Left cardiac atrium (tissue), 4 donors: ENCODE measurements at regions not wholly inside any gene's neighbourhood (a gene's known extent, or its start where the extent isn't known, plus 50 kb on each side); places are given as distances from the start of the nearest gene placed in this dataset.

Source experiments
- ATAC-seq, 2 donors: fragments of 200-7000 bp; cut with Tn5 transposase; one replicate each; pipeline ENCODE4 v1.9.1; 2020; ENCODE audit warnings: mild to moderate bottlenecking in 2 of 2, moderate library complexity in 2 of 2
- DNase-seq: peaks from one replicate; pipeline ENCODE4 v3.0.0-alpha.2; 2020
- intact Hi-C, 2 donors: fragments of 100-400 bp; cut with DNase I; formaldehyde crosslinking; loops; one replicate each; pipeline versions ENCODE4 v1.14.1 to v1.15.1; 2022 to 2023
- donor health status: DM: no; HTN: yes; CAD: no.
- donor health status: DM: no; HTN: yes; CAD: no; lungs with severe emphysema.
- donor health status: DM: yes; HTN: yes; CAD: no.
- donor health status: Dilated cardiomyopathy.

GRCh38 chr5:3542769-3543168 lies 52.9 kb upstream of the IRX1 start:
- intact Hi-C loops, result no loop called here
- no peak for DNase-seq
- no peak for ATAC-seq

DNA sequence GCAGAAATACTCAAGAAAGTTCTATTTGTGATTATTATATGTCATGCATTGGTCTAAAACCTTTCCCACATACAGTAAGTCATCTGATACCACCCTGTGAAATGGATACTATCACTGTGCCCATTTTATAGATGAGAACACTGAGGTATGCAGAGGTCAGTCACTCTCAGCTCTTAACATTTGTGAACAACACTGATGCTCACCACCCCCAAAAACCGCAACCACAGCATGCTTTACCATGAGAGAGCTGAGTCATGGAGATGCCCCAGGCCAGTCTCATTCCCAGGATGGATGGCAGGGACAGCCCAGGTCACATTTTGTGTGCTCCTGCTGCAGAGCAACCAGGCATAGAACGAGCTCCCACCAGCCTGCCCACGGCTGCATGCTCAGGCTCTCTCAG lies 53.5 kb upstream of the IRX1 start:
- intact Hi-C loops, result no loop called here
- DNase-seq, result no peak
- no peak for ATAC-seq

DNA sequence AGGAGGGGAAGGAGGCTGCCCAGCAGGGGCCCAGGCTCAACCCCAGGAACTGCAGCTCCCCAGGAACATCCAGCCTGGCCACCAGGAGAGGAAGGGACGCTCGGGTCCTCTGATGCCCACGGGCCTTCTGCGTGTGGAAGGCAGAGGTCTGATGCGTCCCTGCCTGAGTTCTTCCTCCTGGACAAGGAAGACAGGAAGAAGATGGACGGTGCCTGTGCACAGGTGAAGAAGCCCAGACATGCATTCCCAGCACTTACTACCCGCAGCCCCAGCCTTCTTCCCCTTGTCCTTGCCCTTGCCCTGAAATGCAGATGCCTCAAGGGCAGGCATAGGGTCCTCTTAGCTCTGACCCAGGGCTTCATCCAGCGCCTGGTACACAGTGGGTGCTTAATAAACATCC lies 56.7 kb upstream of the IRX1 start:
- no peak for ATAC-seq
- intact Hi-C loops, result no loop called here
- DNase-seq, result no peak

- intact Hi-C loops, result no loop called here
These were observed 57.7 kb upstream of the IRX1 start for GRCh38 chr5:3537942-3538341.

DNA sequence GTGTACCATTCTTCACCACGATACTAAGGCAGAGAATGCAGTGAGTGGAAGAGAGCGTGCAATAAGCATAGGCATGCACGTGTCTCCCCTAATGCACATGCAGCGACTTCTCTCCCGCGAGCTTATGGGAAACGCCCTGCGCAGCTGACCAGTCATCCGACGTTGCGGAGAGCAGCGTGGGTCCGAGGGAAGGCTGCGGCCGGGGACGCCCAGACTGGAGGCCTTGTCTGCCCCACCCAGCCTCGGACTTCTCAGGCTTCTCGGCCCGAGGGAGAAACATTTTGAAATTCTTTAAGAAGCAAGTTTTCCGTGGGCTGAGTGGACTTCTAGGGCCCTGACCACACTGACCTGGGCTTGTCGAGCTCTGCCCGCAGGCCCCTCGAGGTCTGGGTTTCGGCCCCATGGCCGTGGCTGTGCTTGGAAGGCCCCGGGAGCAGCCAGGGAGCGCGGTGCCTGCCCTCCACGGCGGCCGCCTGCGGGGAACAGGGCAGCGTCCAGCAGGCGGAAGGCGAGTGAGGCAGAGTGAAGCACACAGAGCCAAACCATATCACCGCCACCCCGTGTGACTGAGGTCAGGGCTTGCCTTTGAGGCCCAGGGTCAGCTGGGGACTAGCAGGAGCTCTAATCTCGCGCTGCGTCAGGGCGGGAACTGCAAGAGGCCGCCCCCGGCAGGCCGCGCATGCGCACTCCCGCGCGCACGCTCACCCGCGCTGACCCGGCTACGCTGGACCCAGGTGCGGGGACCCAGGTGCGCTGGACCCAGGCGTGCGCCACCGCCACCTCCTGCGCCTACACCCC lies 60.0 kb upstream of the IRX1 start:
- ATAC-seq, result no peak

More at GRCh38 chr5:3537942-3538341, 57.7 kb upstream of the IRX1 start:
- ATAC-seq (no peak), DNase-seq (no peak)

DNA sequence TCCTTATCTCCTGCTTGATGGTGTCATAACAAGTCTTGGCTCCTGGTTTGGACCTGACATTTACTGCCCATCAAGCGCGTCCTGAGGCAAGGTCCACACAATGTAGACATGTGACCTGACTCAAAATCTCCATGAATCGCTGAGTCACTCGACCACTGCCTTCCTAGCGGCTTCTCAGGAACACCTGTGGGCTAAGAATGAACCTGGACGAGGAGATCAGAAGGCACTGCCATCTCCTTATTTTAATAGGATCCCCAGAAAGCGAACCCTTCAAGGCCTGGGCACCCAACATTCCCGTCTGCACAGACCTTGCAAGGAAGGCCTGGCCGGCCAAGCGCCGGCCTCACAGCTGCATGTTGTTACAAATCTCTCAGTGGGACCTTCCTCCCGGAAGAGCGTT lies 60.6 kb upstream of the IRX1 start:
- intact Hi-C loops, result no loop called here
- DNase-seq (no peak), ATAC-seq (no peak)

More for the DNA sequence above, 60.0 kb upstream of the IRX1 start:
- DNase-seq, result no peak
- intact Hi-C loops, result no loop called here

GRCh38 chr5:3531320-3531986 lies 64.2 kb upstream of the IRX1 start:
- ATAC-seq (no peak), DNase-seq (no peak)
- intact Hi-C loops, result no loop called here

DNA sequence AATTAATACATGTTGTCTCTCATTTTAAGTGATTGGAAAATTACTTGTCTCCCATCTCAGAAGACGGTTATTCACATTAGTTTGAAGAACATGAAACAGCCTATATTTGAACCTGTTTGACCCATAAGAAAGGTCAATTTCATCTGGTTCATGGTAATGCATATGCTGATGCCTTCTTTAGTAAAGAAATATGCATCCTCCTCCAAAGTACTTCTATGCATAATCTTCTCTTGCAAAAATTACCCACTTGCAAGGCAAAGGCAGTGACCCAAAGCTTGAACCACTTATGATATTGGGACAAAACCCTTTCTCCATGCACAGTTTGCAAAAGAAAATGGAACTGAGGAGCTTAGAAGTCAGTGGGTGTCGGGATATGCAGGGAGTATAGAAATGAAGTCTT lies 65.4 kb upstream of the IRX1 start:
- DNase-seq, result no peak
- intact Hi-C loops, result no loop called here
- ATAC-seq, result no peak

DNA sequence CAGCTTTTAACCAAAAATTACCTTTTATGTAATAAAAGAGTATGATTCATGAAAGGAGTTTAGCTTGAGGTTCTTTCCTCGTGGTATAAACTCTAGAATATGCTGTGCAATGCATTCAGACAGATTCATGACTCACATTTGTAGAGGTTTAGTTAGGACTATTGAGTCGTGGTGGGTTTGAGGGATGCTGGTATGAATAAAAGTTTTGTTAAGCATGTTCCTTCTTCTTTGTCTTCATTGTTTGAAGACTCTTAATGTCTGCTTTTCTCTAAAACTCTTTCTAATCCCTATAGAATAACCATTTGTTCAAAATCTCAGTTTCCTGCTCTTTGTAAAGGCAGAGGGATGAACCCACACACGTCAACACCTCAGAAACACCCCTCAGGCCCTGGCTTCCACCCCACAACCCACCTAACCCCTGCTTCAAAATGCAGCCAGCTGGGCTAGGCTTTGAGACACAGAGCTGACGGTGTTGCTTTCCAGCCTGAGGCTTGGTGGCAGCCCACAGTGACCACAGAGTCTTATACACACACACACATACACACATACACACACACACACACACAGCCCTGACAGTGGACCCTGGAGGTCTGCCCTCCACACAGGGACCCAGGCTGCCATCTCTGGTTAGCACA lies 69.0 kb upstream of the IRX1 start:
- ATAC-seq (no peak), DNase-seq (no peak)
- intact Hi-C loops, result no loop called here

GRCh38 chr5:3522491-3522890 lies 73.1 kb upstream of the IRX1 start:
- DNase-seq (no peak), ATAC-seq (no peak)
- intact Hi-C loops, result no loop called here

GRCh38 chr5:3518576-3518975 lies 77.1 kb upstream of the IRX1 start:
- no peak for DNase-seq
- intact Hi-C loops, result no loop called here
- no peak for ATAC-seq

- intact Hi-C loops, result no loop called here
- ATAC-seq (no peak), DNase-seq (no peak)
These were observed 77.6 kb upstream of the IRX1 start for GRCh38 chr5:3518051-3518450.

GRCh38 chr5:3517348-3517747 lies 78.3 kb upstream of the IRX1 start:
- no peak for ATAC-seq
- no peak for DNase-seq
- intact Hi-C loops, result no loop called here

DNA sequence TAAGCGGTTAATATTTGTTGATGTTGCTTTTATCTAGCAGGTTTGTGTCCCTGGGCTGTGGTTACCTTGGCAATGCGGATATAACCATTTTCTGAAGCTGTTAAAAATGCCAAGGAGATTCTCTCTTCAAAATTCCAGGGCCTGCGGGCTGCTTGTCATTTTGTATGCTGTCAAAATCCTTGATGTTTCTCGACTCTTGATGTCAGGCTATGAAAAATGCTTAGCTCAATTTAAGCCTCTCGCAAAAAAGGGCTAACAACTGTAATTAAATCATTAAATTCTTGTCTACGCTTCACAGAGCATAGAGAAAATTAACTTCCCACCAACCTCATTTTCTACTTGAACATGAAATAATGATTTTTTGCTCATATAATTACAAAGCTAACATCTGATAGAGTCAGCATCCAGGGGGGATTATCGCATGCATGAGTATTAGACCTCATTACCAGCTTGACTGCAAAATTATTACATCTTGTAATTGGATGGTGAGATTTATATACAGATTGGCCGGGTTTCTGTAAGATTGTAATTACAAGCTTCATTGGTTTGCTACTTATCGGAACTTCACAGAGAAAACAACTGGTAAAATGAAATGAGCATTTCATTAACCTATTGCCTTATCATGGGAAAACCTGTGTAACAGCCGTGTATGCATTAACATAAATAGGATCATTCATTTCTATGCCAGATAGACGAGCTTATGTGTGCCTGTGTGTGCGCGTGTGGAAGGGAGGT lies 83.1 kb upstream of the IRX1 start:
- intact Hi-C loops, result no loop called here
- DNase-seq (no peak), ATAC-seq (no peak)

DNA sequence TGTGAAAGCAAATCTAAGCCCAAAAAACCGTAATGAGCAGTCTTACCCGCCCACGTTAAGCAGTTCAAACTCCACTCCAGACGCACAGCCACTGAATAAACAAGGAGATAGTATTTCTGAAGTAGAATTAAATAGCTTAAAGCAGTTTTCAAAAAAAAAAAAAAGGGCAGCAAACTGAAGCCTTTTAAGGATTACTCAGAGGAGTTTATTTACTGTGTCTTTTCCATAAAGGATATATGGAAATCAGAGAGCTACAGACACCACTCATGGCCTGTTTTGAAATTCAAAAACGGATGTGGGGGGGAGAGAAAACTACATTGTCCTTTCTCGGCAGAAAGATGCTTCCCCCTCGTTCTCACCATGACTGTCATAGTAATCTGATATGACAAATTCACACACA lies 83.7 kb upstream of the IRX1 start:
- DNase-seq (no peak), ATAC-seq (no peak)
- intact Hi-C loops, result no loop called here

DNA sequence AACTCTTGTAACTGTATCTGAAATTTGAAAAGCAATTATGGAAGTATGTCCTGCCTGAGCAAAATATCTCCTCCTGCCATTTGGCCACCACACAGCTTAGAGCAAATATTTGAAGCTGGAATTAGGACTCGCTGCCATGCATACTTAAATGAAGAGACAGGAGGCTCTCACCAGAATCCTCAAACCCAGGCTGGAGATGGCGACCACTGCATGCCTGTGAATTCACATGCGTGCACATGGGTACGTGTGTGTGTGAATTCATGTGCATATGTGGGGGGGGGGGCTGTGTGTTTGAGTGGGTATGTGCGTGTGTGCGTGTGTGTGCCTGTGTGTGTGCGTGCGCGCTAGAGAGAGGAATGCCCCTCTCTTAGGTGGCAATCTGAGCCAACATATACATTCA lies 84.1 kb upstream of the IRX1 start:
- ATAC-seq (no peak), DNase-seq (no peak)
- intact Hi-C loops, result no loop called here

DNA sequence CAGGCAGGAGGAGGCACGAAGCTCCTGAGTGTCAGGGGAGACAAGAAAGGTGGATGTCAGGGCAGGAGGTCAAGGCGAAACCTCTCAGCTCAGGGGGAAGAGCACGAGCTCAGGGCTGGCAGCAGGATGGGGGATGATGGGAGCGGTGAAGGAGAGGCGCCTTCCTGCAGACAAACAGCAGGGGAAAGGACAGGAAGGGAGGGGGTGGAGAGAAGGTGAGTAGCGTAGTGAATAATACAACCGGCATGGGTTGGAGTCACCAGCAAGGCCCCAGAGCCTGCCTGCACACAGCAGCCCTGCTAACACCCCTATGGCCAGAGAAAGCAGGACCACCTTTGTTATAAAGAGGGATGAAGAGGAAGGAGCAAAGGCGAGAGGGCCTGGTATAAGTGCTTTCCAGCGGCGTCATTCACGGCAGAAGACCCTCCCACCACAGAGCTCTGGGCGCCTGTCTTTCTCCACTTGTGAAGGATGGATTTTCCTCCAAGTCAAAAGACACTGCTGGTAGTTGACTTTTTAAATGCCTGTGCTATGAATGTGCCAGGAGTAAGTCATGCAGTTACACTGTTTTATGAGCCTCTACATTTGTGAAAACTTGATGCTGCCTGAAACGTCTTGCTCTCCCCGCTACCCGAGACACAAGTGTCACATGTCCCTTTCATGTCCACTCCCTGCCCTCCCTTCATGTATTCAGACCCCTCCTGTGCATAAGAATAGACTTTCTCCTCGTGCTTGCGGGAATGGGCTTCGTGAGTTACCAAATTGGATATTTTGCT lies 84.8 kb upstream of the IRX1 start:
- DNase-seq (no peak), ATAC-seq (no peak)
- intact Hi-C loops, result no loop called here

DNA sequence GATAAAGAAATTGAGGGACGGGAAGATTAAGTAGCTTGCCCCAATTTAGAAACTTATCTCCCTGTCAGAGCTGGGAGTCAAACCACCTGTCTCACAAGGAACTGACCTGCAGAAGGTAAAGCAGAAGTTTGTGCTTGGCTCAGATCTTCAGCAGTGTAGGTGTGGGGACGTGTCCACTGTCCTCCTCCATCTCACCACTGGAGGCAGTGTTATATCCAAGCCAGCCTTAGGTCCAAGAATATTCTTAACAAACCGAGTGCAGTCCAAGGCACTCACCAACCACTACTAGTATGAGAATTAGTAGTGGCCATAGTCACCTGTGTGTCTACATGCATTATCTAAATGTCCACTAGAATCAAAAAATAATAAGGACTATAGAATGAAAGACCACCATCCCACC lies 86.3 kb upstream of the IRX1 start:
- intact Hi-C loops, result no loop called here
- ATAC-seq (no peak), DNase-seq (no peak)

DNA sequence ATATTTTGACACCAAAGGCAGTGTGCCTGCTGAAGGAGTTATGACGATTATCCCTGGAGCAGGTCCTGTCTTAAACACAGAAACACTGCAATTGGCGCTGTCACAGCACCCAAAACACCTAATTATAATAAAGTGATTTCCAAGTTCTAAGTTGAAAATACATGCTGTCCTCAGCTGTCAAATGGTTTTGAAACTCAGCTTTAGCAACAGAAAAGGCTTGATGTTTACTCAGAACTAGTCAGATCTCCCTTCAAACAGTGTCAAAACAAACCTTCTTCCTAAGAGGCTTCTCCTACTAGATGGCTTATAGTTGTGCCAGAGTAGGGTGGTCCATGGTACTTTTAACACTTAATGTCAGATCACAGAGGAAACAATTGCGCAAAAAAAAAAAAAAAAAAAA lies 87.2 kb upstream of the IRX1 start:
- DNase-seq (no peak), ATAC-seq (no peak)
- intact Hi-C loops, result no loop called here
